Transverse colon (tissue), 4 donors: ENCODE measurements at regions not wholly inside any gene's neighbourhood (a gene's known extent, or its start where the extent isn't known, plus 50 kb on each side); places are given as distances from the start of the nearest gene placed in this dataset.

ENCODE experiments used
- CTCF ChIP-seq, 5 experiments: fragments of 200-600 bp in 3 of 5; fragments of 450-650 bp in 2 of 5; sonication (generic) in 3 of 5; IDR thresholded peaks; 1 replicate in 2 of 5; 2 replicates in 3 of 5; pipeline ENCODE4 v1.5.1; 2016 to 2017; ENCODE audit warnings: antibody characterized with exemption in 5 of 5, inconsistent platforms in 3 of 5, mild to moderate bottlenecking in 2 of 5, moderate library complexity in 1 of 5
- POLR2AphosphoS5 ChIP-seq, 3 donors: sonication (generic); formaldehyde crosslinking; IDR thresholded peaks; one replicate each; pipeline ENCODE4 v1.6.1; 2016; ENCODE audit warnings: antibody characterized with exemption in 3 of 3

DNA sequence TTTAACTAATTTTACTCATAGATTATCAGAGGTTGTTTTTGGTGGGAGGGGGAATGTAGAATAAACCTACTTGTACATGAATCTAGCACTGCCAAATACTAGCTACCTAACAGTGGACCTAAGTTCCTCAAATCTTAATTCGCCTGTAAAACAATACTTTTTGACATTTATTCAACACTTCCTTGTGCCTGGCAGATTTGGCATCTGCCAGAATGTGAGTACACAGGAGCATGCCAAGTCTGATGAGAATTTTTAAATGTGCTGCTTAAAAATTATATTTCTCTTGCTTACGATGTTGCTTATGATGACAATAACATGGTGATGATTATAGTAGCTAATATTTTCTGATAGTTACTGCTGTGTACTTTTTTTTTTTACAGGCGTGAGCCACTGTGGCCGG lies 240.2 kb upstream of the STARD13 start:
- TF ChIP-seq POLR2AphosphoS5 (IDR thresholded peaks at IDR 0.05) (no peak), CTCF (IDR thresholded peaks at IDR 0.05) (no peak)
